ENCODE measurements at regions not wholly inside any gene's neighbourhood (a gene's known extent, or its start where the extent isn't known, plus 50 kb on each side); places are given as distances from the start of the nearest gene placed in this dataset.

DNA sequence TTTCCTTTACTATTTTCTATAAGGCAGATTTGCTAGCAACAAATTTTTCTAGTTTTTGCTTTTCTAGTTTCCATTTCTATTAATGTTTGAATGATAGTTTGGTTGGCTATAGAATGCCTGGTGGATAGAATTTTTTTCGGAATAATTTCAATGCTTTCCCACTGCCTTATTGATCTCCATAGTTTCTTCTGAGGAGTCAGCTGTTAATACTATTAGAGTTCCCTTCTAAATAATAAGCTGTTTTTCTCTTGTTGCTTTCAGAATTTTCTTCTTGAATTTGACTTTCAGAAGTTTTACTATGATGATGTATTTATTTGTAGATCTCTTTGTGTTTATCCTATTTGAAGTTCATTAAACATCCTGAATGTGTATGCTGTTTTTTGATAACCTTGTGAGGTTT is 91.8 kb downstream of the VSIG4 start:
- peaks cover 90 to 92% of the 10 kb centered on the region in 2 experiments for H3K9me3 Mint-ChIP-seq
- no peaks in the 10 kb centered on the region for H3K27me3 ChIP-seq (ENCODE audit: insufficient read depth, low read length)
- H2BK12ac ChIP-seq (ENCODE audit: insufficient read length, low read depth, low read length): no peak overlapping the region
- no peak overlapping the region for H2AFZ ChIP-seq (ENCODE audit: low read length)
- H3K23ac ChIP-seq (ENCODE audit: insufficient read length, low read depth, low read length): no peak overlapping the region
- no peak overlapping the region for H3K4me3 Mint-ChIP-seq
- no peaks in the 10 kb centered on the region for H3K23me2 ChIP-seq (ENCODE audit: insufficient read length, low read depth, low read length, poor library complexity, severe bottlenecking)
- no peak overlapping the region for H3K56ac ChIP-seq (ENCODE audit: insufficient read length, low read depth, low read length)
- no peak overlapping the region for H4K8ac ChIP-seq (replicated peaks; ENCODE audit: insufficient read length, low read depth, low read length)
- no peak overlapping the region for H4K91ac ChIP-seq (ENCODE audit: insufficient read length, low read depth, low read length)
- no peak overlapping the region for H2BK120ac ChIP-seq (ENCODE audit: low read depth, low read length, poor library complexity, severe bottlenecking)
- no peak overlapping the region for H2BK20ac ChIP-seq (ENCODE audit: low read depth, low read length, poor library complexity, severe bottlenecking)
- no peak overlapping the region for H3K4ac ChIP-seq (ENCODE audit: low read depth, low read length)
- no peak overlapping the region for H3T11ph ChIP-seq (ENCODE audit: low read length)
- H3K4me1 ChIP-seq (ENCODE audit: insufficient read depth, low read length): no peaks in the 10 kb centered on the region
- no peak overlapping the region for H3K9ac ChIP-seq (ENCODE audit: extremely low read depth, insufficient read length, low read length)
- no peak overlapping the region for H3K27ac ChIP-seq (ENCODE audit: insufficient read length, low read depth, low read length)
- H3K9me3 ChIP-seq (ENCODE audit: control insufficient read depth, low read depth, low read length): peaks cover 25% of the 10 kb centered on the region
- H4K20me1 ChIP-seq (ENCODE audit: control insufficient read depth, insufficient read depth, insufficient read length): no peaks in the 10 kb centered on the region
- WGBS (ENCODE audit: extremely low coverage, insufficient read length, low lambda C conversion rate): no CpG with 5 or more reads among the region's 1 CpG
- H3K4me1 Mint-ChIP-seq: no peaks in the 10 kb centered on the region
- H3K79me2 ChIP-seq (ENCODE audit: insufficient read depth, low read length): no peaks in the 10 kb centered on the region
- peaks cover 2% of the 10 kb centered on the region for H3K79me1 ChIP-seq (ENCODE audit: insufficient read depth, low read depth, low read length, poor library complexity, severe bottlenecking)
- H3K27ac Mint-ChIP-seq: no peak overlapping the region
- H2AK5ac ChIP-seq (ENCODE audit: insufficient read length, low read length): no peak overlapping the region
- no peak overlapping the region for H3K14ac ChIP-seq (ENCODE audit: insufficient read depth, low read length)
- H2BK15ac ChIP-seq (ENCODE audit: low read depth, low read length): no peak overlapping the region
- no peak overlapping the region for H3K4me2 ChIP-seq (ENCODE audit: insufficient read depth, insufficient read length, low read length)
- H3K18ac ChIP-seq (ENCODE audit: insufficient read length, low read depth, low read length): no peak overlapping the region
- TF ChIP-seq, protein P1, sequence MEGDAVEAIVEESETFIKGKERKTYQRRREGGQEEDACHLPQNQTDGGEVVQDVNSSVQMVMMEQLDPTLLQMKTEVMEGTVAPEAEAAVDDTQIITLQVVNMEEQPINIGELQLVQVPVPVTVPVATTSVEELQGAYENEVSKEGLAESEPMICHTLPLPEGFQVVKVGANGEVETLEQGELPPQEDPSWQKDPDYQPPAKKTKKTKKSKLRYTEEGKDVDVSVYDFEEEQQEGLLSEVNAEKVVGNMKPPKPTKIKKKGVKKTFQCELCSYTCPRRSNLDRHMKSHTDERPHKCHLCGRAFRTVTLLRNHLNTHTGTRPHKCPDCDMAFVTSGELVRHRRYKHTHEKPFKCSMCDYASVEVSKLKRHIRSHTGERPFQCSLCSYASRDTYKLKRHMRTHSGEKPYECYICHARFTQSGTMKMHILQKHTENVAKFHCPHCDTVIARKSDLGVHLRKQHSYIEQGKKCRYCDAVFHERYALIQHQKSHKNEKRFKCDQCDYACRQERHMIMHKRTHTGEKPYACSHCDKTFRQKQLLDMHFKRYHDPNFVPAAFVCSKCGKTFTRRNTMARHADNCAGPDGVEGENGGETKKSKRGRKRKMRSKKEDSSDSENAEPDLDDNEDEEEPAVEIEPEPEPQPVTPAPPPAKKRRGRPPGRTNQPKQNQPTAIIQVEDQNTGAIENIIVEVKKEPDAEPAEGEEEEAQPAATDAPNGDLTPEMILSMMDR (conservative IDR thresholded peaks at IDR 0.05): no peak
- no peaks in the 10 kb centered on the region for H3K27me3 Mint-ChIP-seq (ENCODE audit: low read depth)
- DNase-seq: no peak
- H3K36me3 Mint-ChIP-seq (ENCODE audit: insufficient read depth in 1 of 3, low read depth in 3 of 3): peaks cover 10 to 16% (median 13%) of the 10 kb centered on the region in 3 experiments; a peak in 5 of 7 replicates
- H2BK5ac ChIP-seq (ENCODE audit: insufficient read length, low read length): no peak overlapping the region
- no peak overlapping the region for H4K5ac ChIP-seq (ENCODE audit: insufficient read length, low read depth, low read length)
